ENCODE measurements at regions not wholly inside any gene's neighbourhood (a gene's known extent, or its start where the extent isn't known, plus 50 kb on each side); places are given as distances from the start of the nearest gene placed in this dataset.

DNA sequence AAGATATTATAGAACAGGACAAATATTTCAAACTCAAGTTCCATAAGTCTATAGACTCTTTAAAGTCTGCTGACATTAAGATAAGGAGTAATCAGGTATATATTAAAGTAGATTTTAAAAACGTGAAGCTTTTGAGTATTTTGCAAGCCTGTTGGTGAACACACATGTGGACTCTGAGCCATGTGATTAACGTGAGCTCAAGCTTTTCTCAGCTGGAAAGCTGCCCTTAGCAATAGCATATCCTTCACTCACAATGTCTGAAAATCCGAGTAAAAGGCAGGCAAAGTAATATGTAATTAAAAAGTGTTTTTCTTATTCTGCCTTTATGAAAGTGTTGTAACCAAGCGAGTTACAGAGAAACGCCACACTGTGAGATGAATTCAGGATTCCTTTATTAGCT is 140.5 kb upstream of the AADAT start:
- Mint-ChIP-seq H3K9me3 (peaks cover 2% of the 10 kb centered on the region), H3K4me3 (no peak overlapping the region), H3K27ac (ENCODE audit: unreplicated experiment) (no peak overlapping the region), H3K27me3 (ENCODE audit: low read depth) (no peaks in the 10 kb centered on the region), H3K4me1 (no peaks in the 10 kb centered on the region), H3K36me3 (ENCODE audit: low read depth) (no peaks in the 10 kb centered on the region)
- no peak for DNase-seq (ENCODE audit: low read depth, low spot score)
- TF ChIP-seq, protein P1, sequence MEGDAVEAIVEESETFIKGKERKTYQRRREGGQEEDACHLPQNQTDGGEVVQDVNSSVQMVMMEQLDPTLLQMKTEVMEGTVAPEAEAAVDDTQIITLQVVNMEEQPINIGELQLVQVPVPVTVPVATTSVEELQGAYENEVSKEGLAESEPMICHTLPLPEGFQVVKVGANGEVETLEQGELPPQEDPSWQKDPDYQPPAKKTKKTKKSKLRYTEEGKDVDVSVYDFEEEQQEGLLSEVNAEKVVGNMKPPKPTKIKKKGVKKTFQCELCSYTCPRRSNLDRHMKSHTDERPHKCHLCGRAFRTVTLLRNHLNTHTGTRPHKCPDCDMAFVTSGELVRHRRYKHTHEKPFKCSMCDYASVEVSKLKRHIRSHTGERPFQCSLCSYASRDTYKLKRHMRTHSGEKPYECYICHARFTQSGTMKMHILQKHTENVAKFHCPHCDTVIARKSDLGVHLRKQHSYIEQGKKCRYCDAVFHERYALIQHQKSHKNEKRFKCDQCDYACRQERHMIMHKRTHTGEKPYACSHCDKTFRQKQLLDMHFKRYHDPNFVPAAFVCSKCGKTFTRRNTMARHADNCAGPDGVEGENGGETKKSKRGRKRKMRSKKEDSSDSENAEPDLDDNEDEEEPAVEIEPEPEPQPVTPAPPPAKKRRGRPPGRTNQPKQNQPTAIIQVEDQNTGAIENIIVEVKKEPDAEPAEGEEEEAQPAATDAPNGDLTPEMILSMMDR (conservative IDR thresholded peaks at IDR 0.05), result no peak

DNA sequence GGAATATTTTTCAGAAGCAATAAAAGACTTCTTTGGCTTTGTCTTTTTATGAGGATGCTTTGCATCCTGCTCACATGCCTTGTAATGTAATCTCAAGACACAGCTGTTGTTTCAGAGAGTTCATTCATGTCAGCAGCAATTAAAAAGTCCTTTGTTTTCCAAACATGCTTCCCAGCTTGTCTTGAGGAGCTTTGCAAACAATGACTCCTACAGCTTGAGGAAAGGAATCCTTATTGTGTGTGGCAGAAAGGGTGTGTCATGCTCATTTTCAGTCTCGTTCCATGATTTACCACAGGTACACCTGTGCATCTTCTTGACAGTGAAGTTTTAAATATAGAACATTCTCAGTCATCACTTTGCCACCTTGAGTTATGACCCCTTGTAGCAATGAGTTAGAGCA is 139.2 kb upstream of the AADAT start:
- Mint-ChIP-seq H3K4me1 (no peaks in the 10 kb centered on the region), H3K4me3 (no peak overlapping the region), H3K36me3 (ENCODE audit: low read depth) (no peaks in the 10 kb centered on the region), H3K9me3 (peaks cover 2% of the 10 kb centered on the region), H3K27me3 (ENCODE audit: low read depth) (no peaks in the 10 kb centered on the region), H3K27ac (ENCODE audit: unreplicated experiment) (no peak overlapping the region)
- TF ChIP-seq, protein P1 (conservative IDR thresholded peaks at IDR 0.05), result no peak
- no peak for DNase-seq (ENCODE audit: low read depth, low spot score)

- H3K4me3 Mint-ChIP-seq, result no peak overlapping the region
- H3K27me3 Mint-ChIP-seq (ENCODE audit: low read depth), result no peaks in the 10 kb centered on the region
- TF ChIP-seq, protein P1 (conservative IDR thresholded peaks at IDR 0.05), result peak; percentile 44
- peaks cover 2% of the 10 kb centered on the region for H3K9me3 Mint-ChIP-seq
- no peak overlapping the region for H3K27ac Mint-ChIP-seq (ENCODE audit: unreplicated experiment)
- no peaks in the 10 kb centered on the region for H3K4me1 Mint-ChIP-seq
- H3K36me3 Mint-ChIP-seq (ENCODE audit: low read depth), result no peaks in the 10 kb centered on the region
- no peak for DNase-seq (ENCODE audit: low read depth, low spot score)
These were observed 138.2 kb upstream of the AADAT start for GRCh38 chr4:170227928-170228327.

DNA sequence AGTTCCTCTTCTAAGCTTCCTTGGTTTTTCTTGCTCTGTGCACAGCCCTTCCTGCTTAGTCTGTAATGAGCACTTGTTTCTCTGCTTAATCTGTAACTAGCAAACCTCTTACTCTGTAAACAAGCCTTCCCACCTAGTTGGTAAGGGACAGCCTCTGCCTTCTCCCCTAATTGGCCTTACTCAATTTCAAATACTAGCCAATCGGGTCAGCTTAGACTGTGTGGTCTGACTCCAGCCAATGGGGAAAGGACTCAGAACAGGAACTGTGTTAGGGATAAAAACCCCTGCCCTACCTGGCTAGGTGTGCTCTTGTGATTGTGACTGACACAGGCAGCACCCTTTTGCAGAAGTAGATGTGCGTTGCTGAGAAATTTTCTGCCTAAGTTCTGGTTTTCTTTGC is 136.5 kb upstream of the AADAT start:
- no peak overlapping the region for H3K27ac Mint-ChIP-seq (ENCODE audit: unreplicated experiment)
- no peak for DNase-seq (ENCODE audit: low read depth, low spot score)
- H3K9me3 Mint-ChIP-seq, result peaks cover 6% of the 10 kb centered on the region
- no peaks in the 10 kb centered on the region for H3K36me3 Mint-ChIP-seq (ENCODE audit: low read depth)
- no peaks in the 10 kb centered on the region for H3K27me3 Mint-ChIP-seq (ENCODE audit: low read depth)
- TF ChIP-seq, protein P1 (conservative IDR thresholded peaks at IDR 0.05), result no peak
- H3K4me3 Mint-ChIP-seq, result no peak overlapping the region
- H3K4me1 Mint-ChIP-seq, result no peaks in the 10 kb centered on the region

GRCh38 chr4:170214731-170215130 is 125.0 kb upstream of the AADAT start:
- no peak for DNase-seq (ENCODE audit: low read depth, low spot score)
- no peak overlapping the region for H3K4me3 Mint-ChIP-seq
- H3K9me3 Mint-ChIP-seq, result peaks cover 16% of the 10 kb centered on the region
- H3K27me3 Mint-ChIP-seq (ENCODE audit: low read depth), result peaks cover 3% of the 10 kb centered on the region
- no peaks in the 10 kb centered on the region for H3K4me1 Mint-ChIP-seq
- no peak overlapping the region for H3K27ac Mint-ChIP-seq (ENCODE audit: unreplicated experiment)
- peaks cover 2% of the 10 kb centered on the region for H3K36me3 Mint-ChIP-seq (ENCODE audit: low read depth)
- TF ChIP-seq, protein P1 (conservative IDR thresholded peaks at IDR 0.05), result no peak

DNA sequence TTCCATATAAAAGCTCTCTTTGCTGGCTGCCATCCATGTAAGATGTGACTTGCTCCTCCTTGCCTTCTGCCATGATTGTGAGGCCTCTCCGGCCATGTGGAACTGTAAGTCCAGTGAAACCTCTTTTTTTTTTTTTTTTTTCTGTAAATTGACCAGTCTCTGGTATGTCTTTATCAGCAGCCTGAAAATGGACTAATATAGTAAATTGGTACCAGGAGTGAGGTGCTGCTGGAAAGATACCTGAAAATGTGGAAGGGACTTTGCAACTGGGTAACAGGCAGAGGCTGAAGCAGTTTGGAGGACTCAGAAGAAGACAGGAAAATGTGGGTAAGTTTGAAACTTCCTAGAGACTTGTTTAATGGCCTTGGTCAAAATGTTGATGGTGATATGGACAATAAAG is 124.3 kb upstream of the AADAT start:
- H3K36me3 Mint-ChIP-seq (ENCODE audit: low read depth), result peaks cover 2% of the 10 kb centered on the region
- TF ChIP-seq, protein P1 (conservative IDR thresholded peaks at IDR 0.05), result no peak
- DNase-seq (ENCODE audit: low read depth, low spot score), result no peak
- H3K27ac Mint-ChIP-seq (ENCODE audit: unreplicated experiment), result no peak overlapping the region
- H3K9me3 Mint-ChIP-seq, result peaks cover 16% of the 10 kb centered on the region
- no peaks in the 10 kb centered on the region for H3K4me1 Mint-ChIP-seq
- no peak overlapping the region for H3K4me3 Mint-ChIP-seq
- peaks cover 3% of the 10 kb centered on the region for H3K27me3 Mint-ChIP-seq (ENCODE audit: low read depth)
